Caco-2 (cell line): ENCODE measurements at regions not wholly inside any gene's neighbourhood (a gene's known extent, or its start where the extent isn't known, plus 50 kb on each side); places are given as distances from the start of the nearest gene placed in this dataset.

Experiments
- BruUV-seq: library from RNA; stranded (reverse); fragments of 400-500 nt; replicated peaks from 2 replicates; lab custom pipeline; 2021; lab: Mats Ljungman, UMichigan
- CTCF ChIA-PET: fragments of 300-600 bp; sonication (Branson Sonifier 250); formaldehyde crosslinking; loops from one replicate; lab custom pipeline; 2022; ENCODE audit warnings: antibody characterized with exemption; lab: Charles Lee
- POLR2A ChIA-PET: fragments of 300-600 bp; sonication (Branson Sonifier 250); formaldehyde crosslinking; loops from one replicate; lab custom pipeline; 2022; ENCODE audit warnings: antibody characterized with exemption; lab: Charles Lee
- DNase-seq, 2 experiments: peaks; one replicate each; pipeline versions ENCODE4 v3.0.0 to v3.0.0-alpha.2; 2020 to 2022
- H3K27me3 ChIP-seq: replicated peaks from 2 replicates; pipeline ENCODE4 v1.6.0; 2011; ENCODE audit warnings: low read length; ENCODE audit not compliant: control insufficient read depth, insufficient read depth
- H3K36me3 ChIP-seq: 2 replicates; pipeline ENCODE4 v1.5.1; 2011; ENCODE audit warnings: low read length; ENCODE audit not compliant: control insufficient read depth, insufficient read depth
- H3K4me1 ChIP-seq: fragments of 250-450 bp; sonication (Bioruptor Pico); 2 replicates; pipeline ENCODE4 v1.5.1; 2020; ENCODE audit warnings: mild to moderate bottlenecking
- H3K4me3 ChIP-seq: 2 replicates; pipeline ENCODE4 v1.5.1; 2011; ENCODE audit warnings: low read depth, mild to moderate bottlenecking, control low read depth, low read length
- H3K9me3 ChIP-seq: fragments of 250-450 bp; sonication (Bioruptor Pico); 2 replicates; pipeline ENCODE4 v1.5.1; 2020; ENCODE audit warnings: mild to moderate bottlenecking, moderate library complexity
- H3K27ac Mint-ChIP-seq: one replicate; pipeline ENCODE4 v1.8.0; 2022; ENCODE audit warnings: mixed read lengths; ENCODE audit not compliant: unreplicated experiment
- H3K27me3 Mint-ChIP-seq: one replicate; pipeline ENCODE4 v1.8.0; 2022; ENCODE audit warnings: mixed read lengths; ENCODE audit not compliant: insufficient read depth, unreplicated experiment
- H3K36me3 Mint-ChIP-seq: one replicate; pipeline ENCODE4 v1.8.0; 2022; ENCODE audit warnings: mild to moderate bottlenecking, mixed read lengths; ENCODE audit not compliant: insufficient read depth, unreplicated experiment
- H3K4me1 Mint-ChIP-seq: one replicate; pipeline ENCODE4 v1.8.0; 2022; ENCODE audit warnings: low read depth, mixed read lengths; ENCODE audit not compliant: unreplicated experiment
- H3K4me3 Mint-ChIP-seq: one replicate; pipeline ENCODE4 v1.8.0; 2022; ENCODE audit warnings: mild to moderate bottlenecking, moderate library complexity, mixed read lengths; ENCODE audit not compliant: unreplicated experiment
- H3K9me3 Mint-ChIP-seq: one replicate; pipeline ENCODE4 v1.8.0; 2022; ENCODE audit warnings: mixed read lengths; ENCODE audit not compliant: unreplicated experiment
- intact Hi-C: fragments of 100-400 bp; cut with micrococcal nuclease; formaldehyde crosslinking; loops from one replicate; pipeline ENCODE4 v1.10.0; 2022; ENCODE audit not compliant: unreplicated experiment
- TF ChIP-seq, protein P1 (sequence below), 2 experiments: fragments of 200-600 bp in 1 of 2; IDR thresholded peaks; 1 replicate in 1 of 2; 2 replicates in 1 of 2; pipeline versions ENCODE4 v1.5.1 to v1.8.0; 2011 to 2022; ENCODE audit warnings: antibody characterized with exemption in 1 of 2, control low read depth in 1 of 2, inconsistent platforms in 1 of 2, low read depth in 1 of 2, low read length in 1 of 2, mild to moderate bottlenecking in 1 of 2, moderate library complexity in 1 of 2; ENCODE audit not compliant: insufficient read depth in 1 of 2, severe bottlenecking in 1 of 2, unreplicated experiment in 1 of 2

DNA sequence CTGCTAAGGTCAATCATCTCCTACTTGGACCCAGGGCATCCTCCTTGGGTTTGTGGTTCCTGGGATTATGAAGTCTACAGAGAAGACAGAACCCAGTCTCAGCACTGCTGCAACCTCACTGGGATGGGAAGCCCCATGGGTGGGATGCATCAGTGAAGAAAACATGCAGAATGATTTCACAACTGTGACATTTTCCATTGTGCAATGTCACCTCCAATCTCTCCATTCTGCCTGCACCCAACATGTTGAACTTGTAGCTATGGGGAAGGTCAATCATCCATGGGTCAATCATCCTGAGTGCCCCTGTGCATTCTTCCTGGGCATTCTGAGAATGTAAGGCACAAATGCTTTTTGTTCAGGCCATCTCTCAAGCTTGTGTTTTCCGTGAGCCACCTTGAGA, 1004.4 kb upstream of the TMEM132C start:
- no peaks in the 10 kb centered on the region for H3K9me3 ChIP-seq
- peaks cover 18% of the 10 kb centered on the region for H3K27me3 Mint-ChIP-seq
- intact Hi-C loops: no loop called here
- H3K4me3 Mint-ChIP-seq: no peak overlapping the region
- CTCF ChIA-PET: no interaction called here
- BruUV-seq: no TSS peak
- H3K27me3 ChIP-seq: no peaks in the 10 kb centered on the region
- no peak overlapping the region for H3K27ac Mint-ChIP-seq
- POLR2A ChIA-PET: no interaction called here
- no peaks in the 10 kb centered on the region for H3K4me1 Mint-ChIP-seq
- no peaks in the 10 kb centered on the region for H3K36me3 ChIP-seq
- TF ChIP-seq, protein P1, sequence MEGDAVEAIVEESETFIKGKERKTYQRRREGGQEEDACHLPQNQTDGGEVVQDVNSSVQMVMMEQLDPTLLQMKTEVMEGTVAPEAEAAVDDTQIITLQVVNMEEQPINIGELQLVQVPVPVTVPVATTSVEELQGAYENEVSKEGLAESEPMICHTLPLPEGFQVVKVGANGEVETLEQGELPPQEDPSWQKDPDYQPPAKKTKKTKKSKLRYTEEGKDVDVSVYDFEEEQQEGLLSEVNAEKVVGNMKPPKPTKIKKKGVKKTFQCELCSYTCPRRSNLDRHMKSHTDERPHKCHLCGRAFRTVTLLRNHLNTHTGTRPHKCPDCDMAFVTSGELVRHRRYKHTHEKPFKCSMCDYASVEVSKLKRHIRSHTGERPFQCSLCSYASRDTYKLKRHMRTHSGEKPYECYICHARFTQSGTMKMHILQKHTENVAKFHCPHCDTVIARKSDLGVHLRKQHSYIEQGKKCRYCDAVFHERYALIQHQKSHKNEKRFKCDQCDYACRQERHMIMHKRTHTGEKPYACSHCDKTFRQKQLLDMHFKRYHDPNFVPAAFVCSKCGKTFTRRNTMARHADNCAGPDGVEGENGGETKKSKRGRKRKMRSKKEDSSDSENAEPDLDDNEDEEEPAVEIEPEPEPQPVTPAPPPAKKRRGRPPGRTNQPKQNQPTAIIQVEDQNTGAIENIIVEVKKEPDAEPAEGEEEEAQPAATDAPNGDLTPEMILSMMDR (IDR thresholded peaks at IDR 0.05; ENCODE audit: insufficient read depth in 1 of 2, low read depth in 1 of 2, low read length in 1 of 2, severe bottlenecking in 1 of 2, unreplicated experiment in 1 of 2): no peak
- H3K4me3 ChIP-seq: no peak overlapping the region
- no peaks in the 10 kb centered on the region for H3K36me3 Mint-ChIP-seq
- peaks cover 10% of the 10 kb centered on the region for H3K9me3 Mint-ChIP-seq
- no peak for DNase-seq
- H3K4me1 ChIP-seq: no peaks in the 10 kb centered on the region

DNA sequence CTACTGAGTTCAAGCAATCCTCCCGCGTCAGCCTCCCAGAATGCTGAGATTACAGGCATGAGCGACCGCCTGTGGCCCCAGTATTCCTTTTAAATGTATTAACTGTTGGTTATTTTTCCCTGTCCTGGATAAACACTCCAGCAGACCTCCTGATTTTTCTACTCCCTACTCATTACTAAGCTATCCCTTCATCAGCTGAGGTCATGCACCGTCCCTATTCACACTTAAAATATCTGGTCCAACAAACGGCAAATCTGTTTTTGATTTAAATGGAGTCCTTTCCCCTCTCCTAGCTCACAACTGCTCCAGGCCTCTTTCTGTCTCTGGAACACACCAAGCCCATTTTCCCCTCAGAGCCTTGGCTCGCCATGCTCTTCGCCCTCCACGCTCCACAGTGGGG, 1003.3 kb upstream of the TMEM132C start:
- Histone ChIP-seq H3K9me3 (no peaks in the 10 kb centered on the region), H3K36me3 (no peaks in the 10 kb centered on the region), H3K4me1 (no peaks in the 10 kb centered on the region), H3K4me3 (no peak overlapping the region), H3K27me3 (no peaks in the 10 kb centered on the region)
- H3K9me3 Mint-ChIP-seq: peaks cover 10% of the 10 kb centered on the region
- H3K4me1 Mint-ChIP-seq: no peaks in the 10 kb centered on the region
- intact Hi-C loops: no loop called here
- POLR2A ChIA-PET: no interaction called here
- no TSS peak for BruUV-seq
- no peak for DNase-seq
- peaks cover 18% of the 10 kb centered on the region for H3K27me3 Mint-ChIP-seq
- no peak overlapping the region for H3K4me3 Mint-ChIP-seq
- H3K36me3 Mint-ChIP-seq: no peaks in the 10 kb centered on the region
- CTCF ChIA-PET: no interaction called here
- H3K27ac Mint-ChIP-seq: no peak overlapping the region
- TF ChIP-seq, protein P1 (IDR thresholded peaks at IDR 0.05; ENCODE audit: insufficient read depth in 1 of 2, low read depth in 1 of 2, low read length in 1 of 2, severe bottlenecking in 1 of 2, unreplicated experiment in 1 of 2): no peak

DNA sequence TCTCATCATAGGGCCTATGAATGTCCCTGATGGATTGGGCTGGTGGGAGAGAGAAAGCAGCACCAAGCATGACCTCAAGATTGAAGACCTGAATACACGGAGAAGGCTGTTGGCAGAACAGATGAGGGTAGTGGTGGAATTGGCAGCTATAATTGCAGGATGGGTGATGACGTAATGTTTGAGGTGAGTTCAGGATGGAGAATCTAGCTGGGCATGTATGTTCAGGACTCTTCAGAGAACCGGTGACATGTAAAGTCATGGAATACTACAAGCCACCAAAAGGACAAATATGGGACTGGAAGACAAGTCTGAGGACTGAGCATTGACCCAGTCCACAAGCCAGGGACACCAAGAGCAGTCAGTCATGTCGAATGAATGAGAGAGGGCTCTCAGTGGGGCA, 999.8 kb upstream of the TMEM132C start:
- Histone ChIP-seq H3K9me3 (no peaks in the 10 kb centered on the region), H3K4me3 (no peak overlapping the region), H3K27me3 (no peaks in the 10 kb centered on the region), H3K4me1 (no peaks in the 10 kb centered on the region), H3K36me3 (no peaks in the 10 kb centered on the region)
- POLR2A ChIA-PET: no interaction called here
- H3K36me3 Mint-ChIP-seq: no peaks in the 10 kb centered on the region
- peaks cover 10% of the 10 kb centered on the region for H3K9me3 Mint-ChIP-seq
- no peaks in the 10 kb centered on the region for H3K4me1 Mint-ChIP-seq
- TF ChIP-seq, protein P1 (IDR thresholded peaks at IDR 0.05; ENCODE audit: insufficient read depth in 1 of 2, low read depth in 1 of 2, low read length in 1 of 2, severe bottlenecking in 1 of 2, unreplicated experiment in 1 of 2): no peak
- intact Hi-C loops: no loop called here
- no peak overlapping the region for H3K4me3 Mint-ChIP-seq
- BruUV-seq: no TSS peak
- peaks cover 18% of the 10 kb centered on the region for H3K27me3 Mint-ChIP-seq
- H3K27ac Mint-ChIP-seq: no peak overlapping the region
- DNase-seq: no peak
- CTCF ChIA-PET: no interaction called here
